Effector memory CD4-positive, alpha-beta T cell (primary cell): ENCODE measurements at regions not wholly inside any gene's neighbourhood (a gene's known extent, or its start where the extent isn't known, plus 50 kb on each side); places are given as distances from the start of the nearest gene placed in this dataset.
A peak's percentile ranks its signal among the peaks of the same experiment; 100 is the strongest.

ENCODE experiments used
- DNase-seq, 3 donors: peaks; one replicate each; pipeline ENCODE4 v3.0.0-alpha.2; 2020
- H3K27ac ChIP-seq: 2 replicates; pipeline ENCODE4 v1.7.0; 2013; ENCODE audit warnings: mild to moderate bottlenecking, low read length, moderate library complexity; ENCODE audit not compliant: insufficient read depth, poor library complexity, severe bottlenecking
- H3K27me3 ChIP-seq: replicated peaks from 2 replicates; pipeline ENCODE4 v1.7.0; 2013; ENCODE audit warnings: mild to moderate bottlenecking, low read length; ENCODE audit not compliant: insufficient read depth, control insufficient read depth, poor library complexity, severe bottlenecking
- H3K36me3 ChIP-seq: 2 replicates; pipeline ENCODE4 v1.7.0; 2013; ENCODE audit warnings: mild to moderate bottlenecking, low read length, moderate library complexity; ENCODE audit not compliant: control insufficient read depth, insufficient read depth
- H3K4me1 ChIP-seq: 2 replicates; pipeline ENCODE4 v1.7.0; 2013; ENCODE audit warnings: low read length, mild to moderate bottlenecking; ENCODE audit not compliant: control insufficient read depth, insufficient read depth, poor library complexity, severe bottlenecking
- H3K4me3 ChIP-seq: 2 replicates; pipeline ENCODE4 v1.7.0; 2013; ENCODE audit warnings: low read length, low read depth, mild to moderate bottlenecking; ENCODE audit not compliant: insufficient read depth, poor library complexity, severe bottlenecking
- H3K9me3 ChIP-seq: 2 replicates; pipeline ENCODE4 v1.7.0; 2013; ENCODE audit warnings: mild to moderate bottlenecking, low read length, moderate library complexity; ENCODE audit not compliant: control insufficient read depth

DNA sequence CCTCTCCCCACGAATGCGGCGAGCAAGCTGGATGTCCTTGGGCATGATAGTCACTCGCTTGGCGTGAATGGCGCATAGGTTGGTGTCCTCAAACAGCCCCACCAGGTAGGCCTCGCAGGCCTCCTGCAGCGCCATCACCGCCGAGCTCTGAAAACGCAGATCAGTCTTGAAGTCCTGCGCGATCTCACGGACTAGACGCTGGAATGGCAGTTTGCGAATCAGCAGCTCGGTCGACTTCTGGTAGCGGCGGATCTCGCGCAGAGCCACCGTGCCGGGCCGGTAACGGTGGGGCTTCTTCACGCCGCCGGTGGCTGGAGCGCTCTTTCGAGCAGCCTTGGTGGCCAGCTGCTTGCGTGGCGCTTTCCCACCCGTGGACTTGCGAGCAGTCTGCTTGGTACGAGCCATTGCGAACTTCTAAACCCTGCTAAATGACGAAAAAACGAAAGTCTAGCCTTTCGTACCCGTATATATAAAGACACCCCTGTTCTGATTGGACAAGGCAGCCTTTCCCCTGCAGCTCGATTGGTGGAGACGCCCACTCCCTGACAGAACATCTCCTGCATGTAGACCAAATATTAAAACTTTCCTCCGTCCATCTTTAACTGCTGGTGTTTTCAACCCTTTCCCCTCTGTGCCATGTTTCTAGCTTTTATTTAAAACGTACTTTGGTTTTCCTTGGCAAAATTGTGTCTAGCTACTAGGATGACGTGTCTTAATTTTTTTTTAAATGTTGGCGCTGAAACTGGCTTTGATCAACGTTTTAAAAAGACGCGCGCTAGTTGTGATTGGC, 109.8 kb downstream of the HFE start:
- Histone ChIP-seq H3K27ac (peak overlapping the region; percentile 70), H3K9me3 (no peaks in the 10 kb centered on the region), H3K4me3 (peak overlapping the region; percentile 69), H3K4me1 (peaks cover 17% of the 10 kb centered on the region), H3K36me3 (no peaks in the 10 kb centered on the region), H3K27me3 (no peaks in the 10 kb centered on the region)
- peak; percentile 68 to 78 (median 68) for DNase-seq

DNA sequence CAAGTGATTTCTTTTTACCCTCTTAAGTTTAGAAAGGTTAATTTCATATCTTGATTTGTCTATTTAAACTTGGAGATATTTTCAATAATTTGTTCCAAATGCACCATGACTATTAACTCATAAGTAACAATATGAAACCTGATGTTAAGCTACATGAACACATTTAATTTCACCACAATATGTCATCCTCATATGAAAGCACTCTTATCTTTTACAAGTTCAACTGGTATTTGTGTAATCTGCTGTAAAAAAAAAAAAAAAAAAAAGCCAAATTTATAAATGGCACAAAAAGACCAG, 110.4 kb downstream of the HFE start:
- Histone ChIP-seq H3K9me3 (no peaks in the 10 kb centered on the region), H3K4me3 (peak overlapping the region; percentile 69), H3K36me3 (no peaks in the 10 kb centered on the region), H3K4me1 (peaks cover 17% of the 10 kb centered on the region), H3K27me3 (no peaks in the 10 kb centered on the region), H3K27ac (peak overlapping the region; percentile 80)
- DNase-seq: no peak

DNA sequence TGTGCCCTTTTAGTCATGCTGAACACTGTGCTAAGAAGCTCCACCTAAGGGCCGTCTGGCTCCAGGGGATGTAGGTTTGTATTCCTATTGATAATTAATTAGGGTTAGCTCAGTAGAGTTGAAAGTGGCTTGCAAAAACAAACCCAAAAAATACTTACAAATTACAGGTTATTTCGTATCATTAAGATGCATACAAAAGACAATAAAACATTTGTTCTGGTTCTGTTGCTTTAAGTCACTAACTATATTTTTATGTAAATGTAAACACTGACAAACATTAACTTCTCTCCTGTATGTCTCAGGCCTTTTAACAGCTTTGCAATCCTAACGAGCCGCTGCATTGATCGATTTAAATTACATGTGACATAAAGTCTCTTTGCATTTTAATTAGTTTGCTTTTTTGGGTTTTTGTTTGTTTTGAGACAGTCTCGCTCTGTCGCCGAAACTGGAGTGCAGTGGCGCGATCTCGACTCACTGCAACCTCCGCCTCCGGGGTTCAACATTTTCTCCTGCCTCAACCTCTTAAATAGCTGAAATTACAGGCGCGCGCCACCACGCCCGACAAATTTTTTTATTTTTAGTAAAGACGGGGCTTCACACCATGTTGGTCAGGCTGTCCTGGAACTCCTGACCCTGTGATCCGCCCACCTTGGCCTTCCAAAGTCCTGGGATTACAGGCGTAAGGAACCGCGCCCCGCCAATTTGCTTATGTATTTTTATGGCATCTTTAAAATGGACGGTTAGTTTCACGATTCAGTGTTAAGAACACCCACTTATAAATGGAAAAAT, 110.9 kb downstream of the HFE start:
- DNase-seq: no peak

DNA sequence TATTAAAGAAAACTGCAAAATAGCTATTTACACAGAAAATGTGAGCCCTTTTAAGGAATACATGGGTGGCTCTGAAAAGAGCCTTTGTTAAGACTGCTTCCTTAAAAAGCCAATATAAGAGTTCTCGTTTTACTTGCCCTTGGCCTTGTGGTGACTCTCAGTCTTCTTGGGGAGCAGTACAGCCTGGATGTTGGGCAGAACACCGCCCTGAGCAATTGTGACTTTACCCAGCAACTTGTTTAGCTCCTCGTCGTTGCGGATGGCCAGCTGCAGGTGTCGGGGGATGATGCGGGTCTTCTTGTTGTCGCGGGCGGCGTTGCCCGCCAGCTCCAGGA, 111.5 kb downstream of the HFE start:
- H3K4me1 ChIP-seq: peaks cover 17% of the 10 kb centered on the region
- no peaks in the 10 kb centered on the region for H3K9me3 ChIP-seq
- H3K36me3 ChIP-seq: no peaks in the 10 kb centered on the region
- H3K27me3 ChIP-seq: no peaks in the 10 kb centered on the region
- peak overlapping the region; percentile 69 for H3K4me3 ChIP-seq
- DNase-seq: no peak
- H3K27ac ChIP-seq: peak overlapping the region; percentile 80

More for the DNA sequence above, 110.9 kb downstream of the HFE start:
- Histone ChIP-seq H3K36me3 (no peaks in the 10 kb centered on the region), H3K27me3 (no peaks in the 10 kb centered on the region), H3K4me1 (peaks cover 17% of the 10 kb centered on the region), H3K27ac (peak overlapping the region; percentile 80), H3K9me3 (no peaks in the 10 kb centered on the region), H3K4me3 (peak overlapping the region; percentile 69)

DNA sequence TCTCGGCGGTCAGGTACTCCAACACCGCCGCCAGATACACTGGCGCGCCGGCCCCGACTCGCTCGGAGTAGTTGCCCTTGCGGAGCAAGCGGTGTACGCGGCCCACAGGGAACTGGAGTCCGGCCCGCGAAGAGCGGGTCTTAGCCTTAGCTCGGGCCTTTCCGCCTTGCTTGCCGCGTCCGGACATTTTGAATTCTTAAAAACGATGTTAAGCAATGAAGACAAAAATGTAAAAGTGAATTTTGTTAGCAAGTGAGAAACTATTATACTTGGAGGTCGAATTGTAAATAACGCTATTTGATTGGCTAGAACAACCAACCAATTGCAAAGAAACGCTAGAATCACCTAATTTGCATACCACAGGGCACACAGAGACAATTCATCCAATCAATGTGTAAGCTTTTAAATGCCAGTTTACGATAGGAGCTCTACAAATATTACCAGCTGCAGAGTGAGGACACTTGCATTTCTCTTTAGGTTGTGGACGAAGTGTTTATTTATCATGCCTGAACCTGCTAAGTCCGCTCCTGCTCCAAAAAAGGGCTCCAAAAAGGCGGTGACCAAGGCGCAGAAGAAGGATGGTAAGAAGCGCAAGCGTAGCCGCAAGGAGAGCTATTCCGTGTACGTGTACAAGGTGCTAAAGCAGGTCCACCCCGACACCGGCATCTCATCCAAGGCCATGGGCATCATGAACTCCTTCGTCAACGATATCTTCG, 112.0 kb downstream of the HFE start:
- no peaks in the 10 kb centered on the region for H3K9me3 ChIP-seq
- no peaks in the 10 kb centered on the region for H3K27me3 ChIP-seq
- H3K27ac ChIP-seq: peak overlapping the region; percentile 80
- peaks cover 17% of the 10 kb centered on the region for H3K4me1 ChIP-seq
- peak overlapping the region; percentile 69 for H3K4me3 ChIP-seq
- H3K36me3 ChIP-seq: no peaks in the 10 kb centered on the region
- DNase-seq: peak in 2 of 3 donors; percentile 47 to 58

DNA sequence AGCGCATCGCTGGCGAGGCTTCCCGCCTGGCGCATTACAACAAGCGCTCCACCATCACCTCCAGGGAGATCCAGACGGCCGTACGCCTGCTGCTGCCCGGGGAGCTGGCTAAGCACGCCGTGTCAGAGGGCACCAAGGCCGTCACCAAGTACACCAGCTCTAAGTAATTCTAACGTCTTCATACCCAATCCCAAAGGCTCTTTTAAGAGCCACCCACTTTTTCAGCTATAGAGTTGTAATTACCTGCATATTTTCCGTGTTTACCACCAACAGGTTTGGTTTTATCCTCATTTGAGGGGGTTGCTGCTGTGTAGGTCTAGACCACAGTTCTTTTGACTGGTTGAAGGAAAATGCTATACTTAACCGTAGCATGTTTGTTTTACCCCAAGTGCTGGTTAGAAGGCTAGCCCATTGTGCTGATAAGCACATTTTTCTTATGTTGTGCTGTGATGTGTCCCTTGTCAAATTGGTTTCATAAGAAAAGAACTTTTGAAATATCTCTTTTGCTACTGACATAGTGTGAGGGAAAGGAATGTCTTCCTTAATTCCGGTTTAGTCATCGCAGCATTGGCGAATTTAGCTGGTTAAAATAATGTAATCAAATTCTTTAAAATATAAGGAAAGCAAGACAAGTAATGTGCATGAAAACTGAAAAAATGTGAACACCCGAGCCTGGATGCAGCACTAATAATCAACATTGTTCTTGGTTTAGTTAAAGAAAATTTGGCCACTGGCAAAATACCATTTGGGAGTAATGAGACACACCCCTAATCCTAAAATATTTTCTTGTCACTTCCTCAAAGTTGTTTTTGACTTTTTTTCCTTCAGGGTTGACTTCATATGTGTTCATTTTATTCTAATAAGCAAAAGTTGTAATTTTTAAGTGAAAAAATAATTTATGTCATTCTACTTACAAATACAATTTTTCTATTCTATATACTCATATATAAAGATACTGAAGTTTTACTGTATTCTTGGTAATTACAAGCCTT, 112.8 kb downstream of the HFE start:
- DNase-seq: no peak
- Histone ChIP-seq H3K27ac (peak overlapping the region; percentile 80), H3K9me3 (no peaks in the 10 kb centered on the region), H3K4me3 (peak overlapping the region; percentile 69), H3K27me3 (no peaks in the 10 kb centered on the region), H3K36me3 (no peaks in the 10 kb centered on the region), H3K4me1 (peaks cover 17% of the 10 kb centered on the region)

DNA sequence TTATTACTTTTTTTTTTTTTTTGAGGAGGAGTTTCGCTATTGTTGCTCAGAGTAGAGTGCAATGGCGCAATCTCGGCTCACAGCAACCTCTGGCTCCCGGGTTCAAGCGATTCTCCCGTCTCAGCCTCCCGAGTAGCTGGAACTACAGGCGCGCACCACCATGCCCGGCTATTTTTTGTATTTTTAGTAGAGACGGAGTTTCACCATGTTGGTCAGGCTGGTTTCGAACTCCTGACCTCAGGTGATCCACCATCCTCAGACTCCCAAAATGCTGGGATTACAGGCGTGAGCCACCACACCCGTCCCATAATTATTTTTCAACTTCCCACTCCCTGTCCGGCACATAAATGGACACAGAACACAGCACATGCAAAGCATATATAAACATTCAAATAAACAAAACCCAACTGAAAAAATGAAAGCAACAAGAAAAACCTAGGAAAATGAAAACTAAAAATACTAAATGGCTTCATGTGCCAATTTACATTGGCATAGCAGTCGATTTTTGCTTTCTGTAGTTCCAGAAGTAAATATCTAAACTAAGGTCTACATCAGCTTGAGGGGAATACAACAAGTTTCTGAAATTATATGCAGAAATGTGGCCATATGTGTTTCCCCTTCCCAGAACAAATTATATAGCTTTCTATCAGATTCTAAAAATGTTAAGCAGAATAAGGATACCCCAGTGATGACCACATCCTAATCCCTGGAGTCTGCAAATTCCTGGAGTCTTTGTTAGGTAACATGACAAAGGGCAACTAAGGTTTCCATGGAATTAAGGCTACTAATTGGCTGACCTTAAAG, 113.9 kb downstream of the HFE start:
- peaks cover 17% of the 10 kb centered on the region for H3K4me1 ChIP-seq
- H3K9me3 ChIP-seq: no peaks in the 10 kb centered on the region
- no peaks in the 10 kb centered on the region for H3K27me3 ChIP-seq
- H3K4me3 ChIP-seq: no peak overlapping the region
- no peaks in the 10 kb centered on the region for H3K36me3 ChIP-seq
- DNase-seq: no peak
- H3K27ac ChIP-seq: no peak overlapping the region

DNA sequence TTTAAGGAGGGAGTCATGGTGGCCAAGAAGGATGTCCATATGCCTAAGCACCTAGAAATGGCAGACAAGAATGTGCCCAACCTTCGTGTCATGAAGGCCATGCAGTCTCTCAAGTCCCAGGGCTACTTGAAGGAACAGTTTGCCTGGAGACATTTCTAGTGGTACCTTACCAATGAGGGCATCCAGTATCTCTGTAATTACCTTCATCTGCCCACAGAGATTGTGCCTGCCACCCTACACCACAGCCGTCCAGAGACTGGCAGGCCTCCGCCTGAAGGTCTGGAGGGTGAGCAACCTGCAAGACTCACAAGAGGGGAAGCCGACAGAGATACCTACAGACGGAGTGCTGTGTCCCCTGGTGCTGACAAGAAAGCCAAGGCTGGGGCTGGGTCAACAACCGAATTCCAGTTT, 115.0 kb downstream of the HFE start:
- DNase-seq: no peak
- Histone ChIP-seq H3K27ac (no peak overlapping the region), H3K4me3 (no peak overlapping the region), H3K4me1 (peaks cover 21% of the 10 kb centered on the region), H3K9me3 (no peaks in the 10 kb centered on the region), H3K36me3 (no peaks in the 10 kb centered on the region), H3K27me3 (no peaks in the 10 kb centered on the region)
